Left ventricle myocardium inferior (tissue), 1 donor: ENCODE measurements at regions not wholly inside any gene's neighbourhood (a gene's known extent, or its start where the extent isn't known, plus 50 kb on each side); places are given as distances from the start of the nearest gene placed in this dataset.

Source experiments
- DNase-seq: peaks from one replicate; pipeline ENCODE4 v3.0.0-alpha.2; 2020
- H3K27ac ChIP-seq: fragments of 200-600 bp; replicated peaks from 2 replicates; pipeline ENCODE4 v1.8.0; 2021
- H3K27me3 ChIP-seq: fragments of 200-600 bp; 2 replicates; pipeline ENCODE4 v1.8.0; 2021; ENCODE audit warnings: low read depth
- H3K36me3 ChIP-seq: fragments of 200-600 bp; 2 replicates; pipeline ENCODE4 v1.8.0; 2021
- H3K4me1 ChIP-seq: fragments of 200-600 bp; 2 replicates; pipeline ENCODE4 v1.8.0; 2021
- H3K4me3 ChIP-seq: fragments of 200-600 bp; 2 replicates; pipeline ENCODE4 v1.8.0; 2021; ENCODE audit warnings: mild to moderate bottlenecking, moderate library complexity
- H3K9me3 ChIP-seq: fragments of 200-600 bp; replicated peaks from 2 replicates; pipeline ENCODE4 v1.8.0; 2021
- CTCF ChIP-seq: fragments of 200-600 bp; IDR thresholded peaks from 2 replicates; pipeline ENCODE4 v1.8.0; 2021; ENCODE audit warnings: antibody characterized with exemption, mild to moderate bottlenecking, borderline replicate concordance
- intact Hi-C: fragments of 100-400 bp; cut with micrococcal nuclease; formaldehyde crosslinking; loops from one replicate; pipeline ENCODE4 v1.11.0; 2022
- donor health status: DM: no; HTN: yes; CAD: no; lungs with severe emphysema.

GRCh38 chr2:21217442-21217841, 93.7 kb downstream of the TDRD15 start:
- intact Hi-C loops, result no loop called here
- Histone ChIP-seq H3K9me3 (no peaks in the 10 kb centered on the region), H3K36me3 (no peaks in the 10 kb centered on the region), H3K4me3 (no peak overlapping the region), H3K27me3 (no peaks in the 10 kb centered on the region), H3K27ac (no peak overlapping the region), H3K4me1 (peaks cover 7% of the 10 kb centered on the region)
- DNase-seq, result no peak
- no peak for TF ChIP-seq CTCF

GRCh38 chr2:21220930-21221329, 97.2 kb downstream of the TDRD15 start:
- DNase-seq, result no peak
- no peaks in the 10 kb centered on the region for H3K36me3 ChIP-seq
- H3K27ac ChIP-seq, result no peak overlapping the region
- peaks cover 7% of the 10 kb centered on the region for H3K4me1 ChIP-seq
- H3K4me3 ChIP-seq, result no peak overlapping the region
- no peaks in the 10 kb centered on the region for H3K9me3 ChIP-seq
- no peaks in the 10 kb centered on the region for H3K27me3 ChIP-seq
- no peak for TF ChIP-seq CTCF
- intact Hi-C loops, result no loop called here

- no peak overlapping the region for H3K27ac ChIP-seq
- H3K4me1 ChIP-seq, result peaks cover 7% of the 10 kb centered on the region
- H3K36me3 ChIP-seq, result no peaks in the 10 kb centered on the region
- no peaks in the 10 kb centered on the region for H3K9me3 ChIP-seq
- no peak for TF ChIP-seq CTCF
- intact Hi-C loops, result no loop called here
- DNase-seq, result no peak
- no peak overlapping the region for H3K4me3 ChIP-seq
- no peaks in the 10 kb centered on the region for H3K27me3 ChIP-seq
Measured at GRCh38 chr2:21223618-21224017, 99.8 kb downstream of the TDRD15 start.

GRCh38 chr2:21228041-21228895, 104.5 kb downstream of the TDRD15 start:
- intact Hi-C loops, result no loop called here
- Histone ChIP-seq H3K4me3 (no peak overlapping the region), H3K36me3 (no peaks in the 10 kb centered on the region), H3K9me3 (no peaks in the 10 kb centered on the region), H3K27ac (no peak overlapping the region), H3K4me1 (peaks cover 7% of the 10 kb centered on the region), H3K27me3 (no peaks in the 10 kb centered on the region)
- DNase-seq, result no peak
- TF ChIP-seq CTCF, result no peak

- TF ChIP-seq CTCF, result no peak
- H3K36me3 ChIP-seq, result no peaks in the 10 kb centered on the region
- intact Hi-C loops, result no loop called here
- no peak overlapping the region for H3K4me3 ChIP-seq
- no peaks in the 10 kb centered on the region for H3K27me3 ChIP-seq
- H3K9me3 ChIP-seq, result no peaks in the 10 kb centered on the region
- peaks cover 7% of the 10 kb centered on the region for H3K4me1 ChIP-seq
- no peak for DNase-seq
- H3K27ac ChIP-seq, result no peak overlapping the region
Measured at GRCh38 chr2:21229302-21229701, 105.5 kb downstream of the TDRD15 start.
